ENCODE measurements at regions not wholly inside any gene's neighbourhood (a gene's known extent, or its start where the extent isn't known, plus 50 kb on each side); places are given as distances from the start of the nearest gene placed in this dataset.

GRCh38 chr5:117954331-117954730 lies 1034.0 kb downstream of the DTWD2 start:
- TF ChIP-seq CTCF (IDR thresholded peaks at IDR 0.05) (no peak), EZH2phosphoT487 (IDR thresholded peaks at IDR 0.05) (no peak), EZH2 (IDR thresholded peaks at IDR 0.05) (no peak)

Measured in neural progenitor cell (in vitro differentiated cells).